SK-N-SH (cell line): ENCODE measurements at regions not wholly inside any gene's neighbourhood (a gene's known extent, or its start where the extent isn't known, plus 50 kb on each side); places are given as distances from the start of the nearest gene placed in this dataset.

ENCODE experiments used
- CTCF ChIA-PET: fragments of 300-600, 350-600 bp; formaldehyde crosslinking; extraction: SDS; loops from one replicate; lab custom pipeline; 2021; lab: Yijun Ruan, JAX
- POLR2A ChIA-PET: fragments of 350-600 bp; sonication (Branson Sonifier 250); formaldehyde crosslinking; extraction: SDS; loops from one replicate; lab custom pipeline; 2020; ENCODE audit warnings: antibody characterized with exemption, inconsistent platforms; lab: Yijun Ruan, JAX
- DNase-seq: peaks from one replicate; pipeline ENCODE4 v3.0.0; 2012
- H2AFZ ChIP-seq: fragments of 200-600 bp; sonication (generic); 2 replicates; pipeline ENCODE4 v1.8.1; 2016; ENCODE audit warnings: antibody characterized with exemption, mild to moderate bottlenecking, low read depth
- H3F3A ChIP-seq: fragments of 200-600 bp; sonication (generic); replicated peaks from 2 replicates; pipeline ENCODE3; 2016; ENCODE audit warnings: antibody characterized with exemption, mild to moderate bottlenecking; ENCODE audit not compliant: insufficient read depth
- H3K27ac ChIP-seq, 2 experiments: fragments of 200-500 bp in 1 of 2; fragments of 200-600 bp in 1 of 2; sonication (Bioruptor generic) in 1 of 2; sonication (generic), shearing (Covaris generic) in 1 of 2; 2 replicates each; pipeline versions ENCODE4 v1.5.1 to v1.6.1; 2014 to 2016; ENCODE audit warnings: low read depth in 2 of 2, inconsistent platforms in 1 of 2, low read length in 1 of 2, mild to moderate bottlenecking in 1 of 2, mixed read lengths in 1 of 2
- H3K27me3 ChIP-seq: fragments of 200-600 bp; sonication (generic), shearing (Covaris generic); 2 replicates; pipeline ENCODE4 v1.6.1; 2016; ENCODE audit warnings: mixed run types; ENCODE audit not compliant: insufficient read depth
- H3K36me3 ChIP-seq, 2 experiments: fragments of 200-500 bp in 1 of 2; fragments of 200-600 bp in 1 of 2; sonication (Bioruptor generic) in 1 of 2; sonication (generic) in 1 of 2; replicated peaks in 1 of 2; 2 replicates each; pipeline versions ENCODE3 to v1.5.1; 2014 to 2016; ENCODE audit warnings: low read length in 1 of 2, mild to moderate bottlenecking in 1 of 2; ENCODE audit not compliant: insufficient read depth in 2 of 2, control insufficient read depth in 1 of 2
- H3K4me1 ChIP-seq, 2 experiments: fragments of 200-500 bp in 1 of 2; fragments of 200-600 bp in 1 of 2; sonication (Bioruptor generic) in 1 of 2; sonication (generic), shearing (Covaris generic) in 1 of 2; 2 replicates each; pipeline versions ENCODE4 v1.5.1 to v1.6.1; 2014 to 2016; ENCODE audit warnings: low read depth in 1 of 2, low read length in 1 of 2, mixed run types in 1 of 2; ENCODE audit not compliant: insufficient read depth in 2 of 2, control insufficient read depth in 1 of 2
- H3K4me2 ChIP-seq: fragments of 200-600 bp; sonication (generic), shearing (Covaris generic); 2 replicates; pipeline ENCODE4 v1.6.1; 2017; ENCODE audit warnings: mixed run types
- H3K4me3 ChIP-seq, 2 experiments: fragments of 200-500 bp in 1 of 2; fragments of 200-600 bp in 1 of 2; sonication (Bioruptor generic) in 1 of 2; sonication (generic), shearing (Covaris generic) in 1 of 2; 2 replicates each; pipeline versions ENCODE4 v1.5.1 to v1.8.1; 2014 to 2016; ENCODE audit warnings: low read depth in 2 of 2, inconsistent platforms in 1 of 2, low read length in 1 of 2, mild to moderate bottlenecking in 1 of 2, mixed read lengths in 1 of 2, moderate library complexity in 1 of 2
- H3K79me2 ChIP-seq: fragments of 200-600 bp; sonication (generic); 2 replicates; pipeline ENCODE4 v1.8.1; 2017; ENCODE audit warnings: mild to moderate bottlenecking; ENCODE audit not compliant: insufficient read depth
- H3K9ac ChIP-seq: fragments of 200-600 bp; sonication (generic); 2 replicates; pipeline ENCODE4 v1.6.1; 2017; ENCODE audit warnings: mixed run types
- H3K9me2 ChIP-seq: fragments of 200-600 bp; sonication (generic); 2 replicates; pipeline ENCODE4 v1.6.1; 2017; ENCODE audit warnings: mixed run types
- H3K9me3 ChIP-seq: fragments of 200-600 bp; sonication (generic); 2 replicates; pipeline ENCODE4 v1.6.1; 2017; ENCODE audit warnings: mixed run types, mild to moderate bottlenecking, moderate library complexity
- H4K20me1 ChIP-seq: fragments of 200-600 bp; sonication (generic); 2 replicates; pipeline ENCODE4 v1.6.1; 2017; ENCODE audit warnings: mild to moderate bottlenecking, mixed run types; ENCODE audit not compliant: insufficient read depth
- EZH2phosphoT487 ChIP-seq: fragments of 200-600 bp; sonication (generic); IDR thresholded peaks from 2 replicates; pipeline ENCODE4 v1.6.1; 2017; ENCODE audit warnings: low read depth, mixed run types, mild to moderate bottlenecking, antibody characterized with exemption, moderate library complexity, borderline replicate concordance
- FOSL2 ChIP-seq: IDR thresholded peaks from 2 replicates; pipeline ENCODE4 v1.4.0; 2012; ENCODE audit warnings: low read depth, mild to moderate bottlenecking, moderate library complexity, borderline replicate concordance
- FOXJ3 ChIP-seq: sonication (generic); formaldehyde crosslinking; IDR thresholded peaks from 2 replicates; pipeline ENCODE4 v1.5.1; 2020; ENCODE audit warnings: mild to moderate bottlenecking, missing genetic modification reagents
- FOXM1 ChIP-seq: IDR thresholded peaks from 2 replicates; pipeline ENCODE4 v1.4.0; 2012; ENCODE audit warnings: low read depth, mild to moderate bottlenecking
- GATA2 ChIP-seq: sonication (generic); formaldehyde crosslinking; IDR thresholded peaks from 2 replicates; pipeline ENCODE4 v1.5.0; 2020; ENCODE audit warnings: mild to moderate bottlenecking, missing genetic modification reagents
- MXI1 ChIP-seq: IDR thresholded peaks from 2 replicates; pipeline ENCODE4 v1.6.1; 2012; ENCODE audit warnings: mild to moderate bottlenecking, low read depth, low read length, improper control_type of control experiment
- POLR2AphosphoS5 ChIP-seq: IDR thresholded peaks from 2 replicates; pipeline ENCODE4 v1.6.1; 2012; ENCODE audit warnings: low read depth, low read length
- RAD21 ChIP-seq: IDR thresholded peaks from 2 replicates; pipeline ENCODE4 v1.6.1; 2012; ENCODE audit warnings: mild to moderate bottlenecking, low read length
- RCOR1 ChIP-seq: fragments of 150-350 bp; IDR thresholded peaks from 2 replicates; pipeline ENCODE4 v1.6.1; 2017; ENCODE audit warnings: antibody characterized with exemption, low read length
- SMC3 ChIP-seq: IDR thresholded peaks from 2 replicates; pipeline ENCODE4 v1.6.1; 2012; ENCODE audit warnings: low read depth, low read length, improper control_type of control experiment
- TCF12 ChIP-seq: IDR thresholded peaks from 2 replicates; pipeline ENCODE4 v1.4.0; 2012
- WGBS: methylation state at CpG from one replicate; pipeline ENCODE4 v1.1.6; 2017; ENCODE audit warnings: low lambda C conversion rate; 5-methylcytosine and 5-hydroxymethylcytosine counted together
- TF ChIP-seq, protein P1 (sequence below): IDR thresholded peaks from 2 replicates; pipeline ENCODE4; 2012
- TF ChIP-seq, protein P2 (sequence below): IDR thresholded peaks from 2 replicates; pipeline ENCODE4 v1.6.1; 2012; ENCODE audit warnings: mild to moderate bottlenecking, low read depth, low read length, moderate library complexity
- TF ChIP-seq, protein P3 (sequence below): fragments of 150-350 bp; IDR thresholded peaks from 2 replicates; pipeline ENCODE4 v1.6.1; 2016; ENCODE audit warnings: mild to moderate bottlenecking, low read depth, low read length
- TF ChIP-seq, protein P4 (sequence below): IDR thresholded peaks from 2 replicates; pipeline ENCODE4 v1.4.0; 2012; ENCODE audit warnings: low read depth, borderline replicate concordance

DNA sequence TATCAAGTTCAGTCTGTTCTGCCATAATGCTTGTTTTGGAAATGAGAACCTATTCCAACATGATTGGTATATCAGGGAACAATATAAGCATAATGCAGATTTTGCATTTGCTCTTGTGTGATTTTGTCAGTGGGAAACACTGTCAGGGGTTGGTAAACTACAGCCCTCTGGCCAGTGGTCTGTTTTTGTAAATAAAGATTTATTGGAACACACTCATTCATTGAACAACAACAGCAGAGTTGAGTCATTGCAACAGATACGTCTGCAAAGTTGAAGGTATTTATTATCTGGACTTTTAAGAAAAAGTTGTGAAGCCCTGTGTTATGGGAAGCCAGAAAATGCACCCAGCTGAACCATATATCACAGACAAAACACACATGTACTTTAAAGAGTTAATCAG, 83.1 kb downstream of the MCFD2 start:
- H3K4me2 ChIP-seq = no peak overlapping the region
- CTCF ChIA-PET = interaction anchor here (1.3 to 1.5 kb wide), 2 partner anchors 9 to 26 kb away, joined by 3 read pairs; no protein-coding TSS in a partner anchor

DNA sequence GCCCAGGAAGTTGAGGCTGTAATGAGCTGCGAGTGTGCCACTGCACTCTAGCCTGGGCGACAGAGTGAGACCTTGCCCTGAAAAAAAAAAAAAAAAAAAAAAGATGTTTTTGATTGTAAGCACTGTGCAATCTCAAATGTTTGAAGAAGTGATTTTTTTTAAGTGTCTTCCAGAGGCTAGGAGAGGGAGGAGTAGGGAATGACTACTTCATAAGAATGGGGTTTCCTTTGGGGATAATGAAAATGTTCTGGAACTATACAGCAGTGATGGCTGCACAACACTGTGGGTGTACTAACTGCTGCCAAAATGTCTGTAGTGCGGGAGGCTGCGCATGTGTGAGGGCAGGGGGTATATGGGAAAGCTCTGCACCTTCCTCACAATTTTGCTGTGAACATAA, 83.7 kb downstream of the MCFD2 start:
- H3K4me2 ChIP-seq = no peak overlapping the region
- POLR2A ChIA-PET = interaction anchor here (0.7 kb wide), 1 partner anchor 57 kb away, joined by 3 read pairs; no protein-coding TSS in a partner anchor
- H4K20me1 ChIP-seq = no peaks in the 10 kb centered on the region
- peaks cover 0 to 5% of the 10 kb centered on the region in 2 experiments for H3K36me3 ChIP-seq
- H3K79me2 ChIP-seq = no peaks in the 10 kb centered on the region
- TF ChIP-seq EZH2phosphoT487 (no peak), FOSL2 (no peak), MXI1 (no peak), GATA2 (CRISPR knock-in tag) (no peak), POLR2AphosphoS5 (no peak), RAD21 (no peak), FOXJ3 (CRISPR knock-in tag) (no peak), TCF12 (no peak), RCOR1 (no peak)
- TF ChIP-seq, protein P1, sequence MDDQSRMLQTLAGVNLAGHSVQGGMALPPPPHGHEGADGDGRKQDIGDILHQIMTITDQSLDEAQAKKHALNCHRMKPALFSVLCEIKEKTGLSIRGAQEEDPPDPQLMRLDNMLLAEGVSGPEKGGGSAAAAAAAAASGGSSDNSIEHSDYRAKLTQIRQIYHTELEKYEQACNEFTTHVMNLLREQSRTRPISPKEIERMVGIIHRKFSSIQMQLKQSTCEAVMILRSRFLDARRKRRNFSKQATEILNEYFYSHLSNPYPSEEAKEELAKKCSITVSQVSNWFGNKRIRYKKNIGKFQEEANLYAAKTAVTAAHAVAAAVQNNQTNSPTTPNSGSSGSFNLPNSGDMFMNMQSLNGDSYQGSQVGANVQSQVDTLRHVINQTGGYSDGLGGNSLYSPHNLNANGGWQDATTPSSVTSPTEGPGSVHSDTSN = no peak
- TF ChIP-seq, protein P2, sequence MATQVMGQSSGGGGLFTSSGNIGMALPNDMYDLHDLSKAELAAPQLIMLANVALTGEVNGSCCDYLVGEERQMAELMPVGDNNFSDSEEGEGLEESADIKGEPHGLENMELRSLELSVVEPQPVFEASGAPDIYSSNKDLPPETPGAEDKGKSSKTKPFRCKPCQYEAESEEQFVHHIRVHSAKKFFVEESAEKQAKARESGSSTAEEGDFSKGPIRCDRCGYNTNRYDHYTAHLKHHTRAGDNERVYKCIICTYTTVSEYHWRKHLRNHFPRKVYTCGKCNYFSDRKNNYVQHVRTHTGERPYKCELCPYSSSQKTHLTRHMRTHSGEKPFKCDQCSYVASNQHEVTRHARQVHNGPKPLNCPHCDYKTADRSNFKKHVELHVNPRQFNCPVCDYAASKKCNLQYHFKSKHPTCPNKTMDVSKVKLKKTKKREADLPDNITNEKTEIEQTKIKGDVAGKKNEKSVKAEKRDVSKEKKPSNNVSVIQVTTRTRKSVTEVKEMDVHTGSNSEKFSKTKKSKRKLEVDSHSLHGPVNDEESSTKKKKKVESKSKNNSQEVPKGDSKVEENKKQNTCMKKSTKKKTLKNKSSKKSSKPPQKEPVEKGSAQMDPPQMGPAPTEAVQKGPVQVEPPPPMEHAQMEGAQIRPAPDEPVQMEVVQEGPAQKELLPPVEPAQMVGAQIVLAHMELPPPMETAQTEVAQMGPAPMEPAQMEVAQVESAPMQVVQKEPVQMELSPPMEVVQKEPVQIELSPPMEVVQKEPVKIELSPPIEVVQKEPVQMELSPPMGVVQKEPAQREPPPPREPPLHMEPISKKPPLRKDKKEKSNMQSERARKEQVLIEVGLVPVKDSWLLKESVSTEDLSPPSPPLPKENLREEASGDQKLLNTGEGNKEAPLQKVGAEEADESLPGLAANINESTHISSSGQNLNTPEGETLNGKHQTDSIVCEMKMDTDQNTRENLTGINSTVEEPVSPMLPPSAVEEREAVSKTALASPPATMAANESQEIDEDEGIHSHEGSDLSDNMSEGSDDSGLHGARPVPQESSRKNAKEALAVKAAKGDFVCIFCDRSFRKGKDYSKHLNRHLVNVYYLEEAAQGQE = no peak
- TF ChIP-seq, protein P3, sequence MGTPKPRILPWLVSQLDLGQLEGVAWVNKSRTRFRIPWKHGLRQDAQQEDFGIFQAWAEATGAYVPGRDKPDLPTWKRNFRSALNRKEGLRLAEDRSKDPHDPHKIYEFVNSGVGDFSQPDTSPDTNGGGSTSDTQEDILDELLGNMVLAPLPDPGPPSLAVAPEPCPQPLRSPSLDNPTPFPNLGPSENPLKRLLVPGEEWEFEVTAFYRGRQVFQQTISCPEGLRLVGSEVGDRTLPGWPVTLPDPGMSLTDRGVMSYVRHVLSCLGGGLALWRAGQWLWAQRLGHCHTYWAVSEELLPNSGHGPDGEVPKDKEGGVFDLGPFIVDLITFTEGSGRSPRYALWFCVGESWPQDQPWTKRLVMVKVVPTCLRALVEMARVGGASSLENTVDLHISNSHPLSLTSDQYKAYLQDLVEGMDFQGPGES = no peak
- CTCF ChIA-PET = interaction anchor here (1.3 to 1.5 kb wide), 2 partner anchors 8 to 26 kb away, joined by 3 read pairs; no protein-coding TSS in a partner anchor
- 94% methylated on average over 4 of the region's 4 CpGs for WGBS
- H3K27me3 ChIP-seq = no peaks in the 10 kb centered on the region
- H3K9me2 ChIP-seq = no peaks in the 10 kb centered on the region
- 0 out of 2 replicates have a peak, but pooled peaks cover 4% of the 10 kb centered on the region for H3K9me3 ChIP-seq
- no peak overlapping the region for H3K27ac ChIP-seq
- no peaks in the 10 kb centered on the region for H3F3A ChIP-seq
- H3K4me1 ChIP-seq = peaks cover 0 to 17% of the 10 kb centered on the region in 2 experiments; a peak in 2 of 4 replicates
- no peak for DNase-seq
- no peak overlapping the region for H2AFZ ChIP-seq
- no peak overlapping the region for H3K9ac ChIP-seq
- H3K4me3 ChIP-seq = no peak overlapping the region

More for the DNA sequence above, 83.1 kb downstream of the MCFD2 start:
- Histone ChIP-seq H3K79me2 (no peaks in the 10 kb centered on the region), H3K27ac (no peak overlapping the region), H3F3A (no peaks in the 10 kb centered on the region), H3K9ac (no peak overlapping the region), H3K9me2 (no peaks in the 10 kb centered on the region), H3K9me3 (0 out of 2 replicates have a peak, but pooled peaks cover 4% of the 10 kb centered on the region), H3K4me3 (no peak overlapping the region), H4K20me1 (no peaks in the 10 kb centered on the region), H2AFZ (no peak overlapping the region), H3K4me1 (peaks cover 0 to 17% of the 10 kb centered on the region in 2 experiments; a peak in 2 of 4 replicates), H3K27me3 (no peaks in the 10 kb centered on the region), H3K36me3 (peaks cover 0 to 5% of the 10 kb centered on the region in 2 experiments)
- POLR2A ChIA-PET = no interaction called here
- DNase-seq = no peak
- no peak for TF ChIP-seq SMC3
- TF ChIP-seq MXI1 = no peak
- no peak for TF ChIP-seq RAD21
- TF ChIP-seq FOXM1 = no peak
- TF ChIP-seq, protein P4, sequence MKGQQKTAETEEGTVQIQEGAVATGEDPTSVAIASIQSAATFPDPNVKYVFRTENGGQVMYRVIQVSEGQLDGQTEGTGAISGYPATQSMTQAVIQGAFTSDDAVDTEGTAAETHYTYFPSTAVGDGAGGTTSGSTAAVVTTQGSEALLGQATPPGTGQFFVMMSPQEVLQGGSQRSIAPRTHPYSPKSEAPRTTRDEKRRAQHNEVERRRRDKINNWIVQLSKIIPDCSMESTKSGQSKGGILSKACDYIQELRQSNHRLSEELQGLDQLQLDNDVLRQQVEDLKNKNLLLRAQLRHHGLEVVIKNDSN = no peak
- 56% methylated on average over 1 of the region's 1 CpG for WGBS
